Left colon (tissue), 2 donors: ENCODE measurements at regions not wholly inside any gene's neighbourhood (a gene's known extent, or its start where the extent isn't known, plus 50 kb on each side); places are given as distances from the start of the nearest gene placed in this dataset.
"Not testable (repeated sequence)": the region's sequence is repeated elsewhere in the genome, so short reads cannot be mapped to it uniquely, and the experiment has no call there.

Experiments used
- ATAC-seq: fragments of 200-7000 bp; cut with Tn5 transposase; one replicate; pipeline ENCODE4 v1.9.1; 2020; ENCODE audit warnings: mild to moderate bottlenecking, moderate library complexity
- DNase-seq, 2 donors: peaks; one replicate each; pipeline ENCODE4 v3.0.0-alpha.2; 2020
- intact Hi-C, 2 donors: fragments of 100-400 bp; cut with DNase I in 1 of 2; cut with micrococcal nuclease in 1 of 2; formaldehyde crosslinking; loops; one replicate each; pipeline versions ENCODE4 v1.11.2 to v1.14.0; 2022; cut with DNase I, micrococcal nuclease
- donor health status: DM: no; HTN: no; CAD: no.
- donor health status: DM: yes; HTN: yes; CAD: no.

DNA sequence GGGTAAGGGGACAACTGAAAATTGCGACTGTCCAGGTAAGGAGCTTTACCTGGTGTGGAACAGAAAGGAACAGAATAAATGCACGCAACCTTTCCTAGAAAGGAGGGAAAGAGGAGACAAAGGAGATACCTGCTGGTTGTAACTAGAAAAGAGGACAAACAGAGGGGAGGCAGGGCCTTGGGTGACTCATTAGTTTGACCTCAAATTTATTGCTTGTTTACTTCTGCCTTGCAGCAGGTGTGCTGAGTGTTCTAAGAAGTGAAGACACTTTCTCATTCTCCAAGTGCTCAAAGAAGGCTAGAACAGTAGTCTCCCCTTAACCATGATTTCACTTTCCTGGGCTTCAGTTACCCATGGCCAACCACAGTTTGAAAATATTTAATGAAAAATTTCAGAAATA lies 123.1 kb upstream of the BOD1L1 start:
- intact Hi-C loops, result no loop called here
- ATAC-seq (no peak), DNase-seq (no peak)

DNA sequence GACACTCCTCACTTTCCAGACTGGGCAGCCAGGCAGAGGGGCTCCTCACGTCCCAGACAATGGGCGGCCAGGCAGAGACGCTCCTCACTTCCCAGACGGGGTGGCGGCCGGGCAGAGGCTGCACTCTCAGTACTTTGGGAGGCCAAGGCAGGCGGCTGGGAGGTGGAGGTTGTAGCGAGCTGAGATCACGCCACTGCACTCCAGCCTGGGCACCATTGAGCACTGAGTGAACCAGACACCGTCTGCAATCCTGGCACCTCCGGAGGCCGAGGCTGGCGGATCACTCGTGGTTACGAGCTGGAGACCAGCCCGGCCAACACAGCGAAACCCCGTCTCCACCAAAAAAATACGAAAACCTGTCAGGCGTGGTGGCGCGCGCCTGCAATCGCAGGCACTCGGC lies 134.1 kb upstream of the BOD1L1 start:
- intact Hi-C loops, result loop anchor here in 1 of 2 donors (10.0 kb wide), 1 partner anchor 1357 kb away; no protein-coding TSS in a partner anchor
- not testable (repeated sequence) for DNase-seq, ATAC-seq

GRCh38 chr4:13762130-13762529 lies 134.6 kb upstream of the BOD1L1 start:
- intact Hi-C loops, result loop anchor here in 1 of 2 donors (10.0 kb wide), 1 partner anchor 1357 kb away; no protein-coding TSS in a partner anchor
- no peak for ATAC-seq
- DNase-seq, result no peak

DNA sequence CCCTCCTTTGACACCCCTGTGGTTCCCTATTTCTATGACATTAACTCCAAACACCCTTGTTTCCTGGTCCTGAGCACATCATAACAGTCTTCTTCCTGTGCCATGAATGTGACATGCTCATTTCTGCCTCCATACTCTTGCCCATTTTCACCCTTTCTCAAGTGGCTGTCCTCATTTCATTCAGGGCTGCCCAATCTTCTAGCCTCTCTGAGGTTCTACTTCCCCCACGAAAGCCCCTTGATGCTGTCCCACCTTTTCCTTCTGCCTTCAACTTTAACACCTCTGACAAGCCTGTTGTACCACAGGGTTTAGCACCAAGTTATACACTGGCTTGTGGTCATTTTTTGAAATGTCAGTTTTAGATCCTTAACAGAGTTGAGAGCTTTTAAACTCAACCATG lies 136.2 kb upstream of the BOD1L1 start:
- DNase-seq, result no peak
- intact Hi-C loops, result loop anchor here in 1 of 2 donors (10.0 kb wide), 1 partner anchor 1359 kb away; no protein-coding TSS in a partner anchor
- ATAC-seq, result no peak

DNA sequence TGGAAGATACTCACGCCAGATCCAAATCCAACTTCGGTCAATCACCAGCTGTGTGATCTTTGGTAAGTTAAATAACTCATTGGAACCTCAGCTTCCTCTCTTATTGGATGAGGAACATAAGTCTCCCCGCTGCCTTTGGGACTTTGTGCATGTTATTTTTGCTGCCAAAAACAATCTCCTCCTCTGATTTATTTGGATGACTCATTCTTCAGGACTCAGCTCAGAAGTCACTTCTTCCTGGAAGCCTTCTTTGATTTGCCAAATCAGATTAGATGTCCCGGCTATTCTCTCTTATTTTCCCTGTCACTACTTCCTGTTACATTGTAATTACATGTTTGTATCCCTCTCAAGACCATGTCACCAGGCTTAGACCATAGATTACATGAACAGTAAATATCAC lies 138.0 kb upstream of the BOD1L1 start:
- ATAC-seq (no peak), DNase-seq (no peak)
- intact Hi-C loops, result loop anchor here in 1 of 2 donors (10.0 kb wide), 1 partner anchor 1361 kb away; no protein-coding TSS in a partner anchor

DNA sequence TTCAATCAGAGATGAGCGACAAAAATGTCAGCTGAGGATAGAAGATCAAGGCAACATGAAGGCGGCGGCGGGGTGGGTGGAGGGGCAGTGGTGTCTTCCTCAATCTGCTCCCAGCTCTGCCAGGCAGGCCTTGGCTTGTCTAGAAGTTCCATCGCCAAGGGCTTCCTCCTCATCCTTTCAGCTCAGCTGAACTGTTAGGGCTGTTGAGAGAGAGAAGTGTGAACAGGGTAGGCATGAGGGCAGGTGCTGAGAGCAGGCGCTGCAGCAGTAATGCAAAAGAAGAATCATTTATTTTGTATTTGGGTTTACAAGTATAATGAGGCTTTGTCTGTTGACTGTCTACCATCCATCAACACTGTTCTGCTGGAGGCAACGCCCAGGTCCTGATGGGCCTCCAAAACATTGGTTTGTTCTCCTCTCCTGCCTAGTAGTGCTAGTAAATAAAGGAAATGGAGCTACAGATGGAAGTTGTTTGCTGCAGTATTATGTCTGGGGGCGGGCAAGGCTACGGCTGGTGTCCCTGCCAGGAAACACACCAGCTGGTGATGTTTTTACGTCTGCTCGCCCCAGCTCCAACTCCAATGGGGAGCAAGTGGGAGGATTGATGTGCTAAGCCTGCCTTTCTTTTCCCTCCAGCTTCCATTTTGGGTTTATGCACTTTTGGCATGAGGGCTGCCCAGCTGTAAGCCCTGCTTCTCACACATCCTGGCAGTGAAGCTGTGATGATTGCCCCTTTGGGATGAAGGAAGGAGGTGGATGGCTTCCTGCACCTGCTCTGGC lies 139.4 kb upstream of the BOD1L1 start:
- no peak for DNase-seq

GRCh38 chr4:13777341-13777740 lies 149.8 kb upstream of the BOD1L1 start:
- DNase-seq (no peak), ATAC-seq (no peak)

More for the DNA sequence above, 139.4 kb upstream of the BOD1L1 start:
- no peak for ATAC-seq
- intact Hi-C loops, result loop anchor here in 1 of 2 donors (10.0 kb wide), 1 partner anchor 1362 kb away; no protein-coding TSS in a partner anchor

DNA sequence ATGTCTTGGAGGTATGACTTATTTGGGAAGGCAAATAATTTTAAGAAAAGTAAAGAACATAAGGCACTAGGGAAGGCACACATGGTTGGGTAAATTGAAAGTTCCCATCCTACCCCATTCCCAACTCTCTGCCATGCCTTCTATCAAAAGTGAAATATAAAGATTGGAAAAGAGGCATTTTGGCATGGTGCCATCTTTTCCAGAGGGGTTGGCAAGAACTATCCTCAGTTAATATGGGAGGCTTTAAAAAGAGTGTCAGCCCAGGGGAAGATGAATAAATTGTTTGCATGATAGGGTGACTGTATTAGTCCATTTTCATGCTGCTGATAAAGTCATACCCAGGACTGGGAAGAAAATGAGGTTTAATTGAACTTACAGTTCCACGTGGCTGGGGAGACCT lies 150.8 kb upstream of the BOD1L1 start:
- DNase-seq (no peak), ATAC-seq (no peak)
- intact Hi-C loops, result no loop called here

More at GRCh38 chr4:13777341-13777740, 149.8 kb upstream of the BOD1L1 start:
- intact Hi-C loops, result no loop called here

DNA sequence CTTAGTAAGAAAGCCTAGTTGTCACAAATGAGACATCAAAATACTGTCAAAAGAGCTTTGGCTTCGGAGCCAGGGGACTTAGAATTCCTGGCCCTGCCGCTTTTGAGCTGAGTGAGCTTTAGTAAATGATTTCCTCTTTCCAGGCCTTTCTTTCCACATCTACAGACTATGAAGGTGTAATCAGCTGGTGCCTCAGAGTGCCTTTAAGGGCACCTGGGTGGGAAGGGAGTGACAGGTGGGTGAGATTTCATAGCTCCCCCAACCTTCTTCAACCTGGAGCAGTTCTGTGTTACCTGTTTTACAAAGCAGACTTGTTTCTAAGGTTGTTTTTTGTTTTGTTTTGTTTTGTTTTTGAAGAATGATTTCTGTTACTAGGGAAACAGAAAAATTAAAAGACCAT lies 154.7 kb upstream of the BOD1L1 start:
- ATAC-seq (no peak), DNase-seq (no peak)
- intact Hi-C loops, result no loop called here

GRCh38 chr4:13783800-13784411 lies 156.4 kb upstream of the BOD1L1 start:
- intact Hi-C loops, result no loop called here
- ATAC-seq (no peak), DNase-seq (no peak)

- DNase-seq (no peak), ATAC-seq (no peak)
- intact Hi-C loops, result no loop called here
Observed at GRCh38 chr4:13793020-13793710, 165.6 kb upstream of the BOD1L1 start.

- intact Hi-C loops, result no loop called here
- no peak for ATAC-seq
Observed at GRCh38 chr4:13794819-13795565, 167.5 kb upstream of the BOD1L1 start.

DNA sequence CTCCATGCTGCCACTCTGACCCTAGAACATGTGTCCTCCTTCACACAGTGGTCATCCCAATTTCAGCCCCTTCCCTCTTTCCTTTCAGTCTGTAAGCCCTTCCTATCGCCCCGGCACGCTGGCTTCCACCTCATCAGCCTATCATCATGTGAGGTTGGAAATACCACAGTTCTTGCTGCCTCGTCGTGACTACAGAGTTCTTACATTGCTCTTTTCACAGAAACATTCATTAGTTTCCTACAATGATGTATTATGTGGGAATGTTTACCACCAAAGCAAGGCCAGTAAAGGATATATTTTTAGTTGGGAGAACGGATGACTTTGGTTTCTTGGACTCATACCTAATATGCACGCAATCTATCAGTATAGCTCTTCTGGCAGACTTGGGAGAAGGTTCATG lies 169.5 kb upstream of the BOD1L1 start:
- DNase-seq, result no peak
- intact Hi-C loops, result no loop called here
- no peak for ATAC-seq

More at GRCh38 chr4:13794819-13795565, 167.5 kb upstream of the BOD1L1 start:
- DNase-seq, result no peak

- intact Hi-C loops, result no loop called here
- ATAC-seq, result no peak
- no peak for DNase-seq
Observed at GRCh38 chr4:13815231-13815630, 187.7 kb upstream of the BOD1L1 start.

DNA sequence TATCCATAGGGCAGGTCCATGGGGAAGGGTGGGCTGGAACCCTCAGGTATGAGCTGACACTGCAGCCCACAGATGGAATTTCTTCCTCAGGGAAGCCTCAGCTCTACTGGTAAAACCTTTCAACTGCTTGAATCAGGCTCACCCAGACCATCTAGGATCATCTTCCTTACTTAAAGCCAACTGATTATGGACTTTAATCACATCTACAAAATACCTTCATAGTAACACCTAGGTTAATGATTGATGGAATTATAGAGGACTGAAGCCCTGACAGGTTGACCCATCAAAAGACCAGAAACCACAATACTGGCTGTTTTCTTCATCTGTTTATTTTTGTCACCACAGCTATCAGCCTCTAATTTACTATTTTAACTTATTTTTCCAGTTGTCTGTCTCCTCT lies 188.9 kb upstream of the BOD1L1 start:
- no peak for ATAC-seq
- DNase-seq, result no peak
- intact Hi-C loops, result no loop called here

DNA sequence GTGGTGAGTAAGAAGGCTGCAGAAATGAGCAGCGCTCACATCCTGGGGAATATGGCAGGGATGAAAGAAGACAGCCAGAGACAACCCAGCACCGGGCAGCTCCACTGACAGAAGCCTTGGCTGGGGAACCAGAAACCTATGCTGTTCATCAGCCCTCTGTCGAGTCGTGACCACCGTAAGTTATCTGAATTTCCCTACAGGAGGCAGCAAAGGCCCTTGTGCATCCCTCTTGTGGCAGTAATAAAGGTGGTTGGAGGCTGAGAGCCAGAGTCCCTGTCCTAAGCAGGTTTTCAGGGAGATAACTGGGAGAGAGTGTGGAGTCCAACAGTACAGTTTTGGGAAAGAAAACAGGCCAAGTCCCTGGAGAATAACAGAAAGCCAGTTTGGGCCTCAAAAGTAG lies 194.0 kb upstream of the BOD1L1 start:
- ATAC-seq, result no peak
- intact Hi-C loops, result no loop called here
- no peak for DNase-seq

DNA sequence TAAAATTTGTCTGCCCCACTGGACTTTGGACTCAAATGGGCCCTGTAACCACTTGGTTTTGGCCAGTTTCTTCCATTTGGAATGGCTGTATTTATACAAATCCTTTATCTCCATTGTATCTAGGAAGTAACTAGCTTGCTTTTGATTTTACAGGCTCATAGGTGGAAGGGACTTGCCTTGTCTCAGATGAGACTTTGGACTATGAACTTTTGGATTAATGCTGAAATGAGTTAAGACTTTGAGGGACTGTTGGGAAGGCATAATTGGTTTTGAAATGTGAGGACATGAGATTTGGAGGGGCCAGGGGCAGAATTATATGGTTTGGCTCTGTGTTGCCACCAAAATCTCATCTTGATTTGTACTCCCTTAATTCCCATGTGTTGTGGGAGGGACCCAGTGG lies 198.3 kb upstream of the BOD1L1 start:
- intact Hi-C loops, DNase-seq, ATAC-seq: not testable (repeated sequence)

GRCh38 chr4:13829457-13829856 lies 201.9 kb upstream of the BOD1L1 start:
- no peak for DNase-seq
- intact Hi-C loops, result no loop called here
- no peak for ATAC-seq

DNA sequence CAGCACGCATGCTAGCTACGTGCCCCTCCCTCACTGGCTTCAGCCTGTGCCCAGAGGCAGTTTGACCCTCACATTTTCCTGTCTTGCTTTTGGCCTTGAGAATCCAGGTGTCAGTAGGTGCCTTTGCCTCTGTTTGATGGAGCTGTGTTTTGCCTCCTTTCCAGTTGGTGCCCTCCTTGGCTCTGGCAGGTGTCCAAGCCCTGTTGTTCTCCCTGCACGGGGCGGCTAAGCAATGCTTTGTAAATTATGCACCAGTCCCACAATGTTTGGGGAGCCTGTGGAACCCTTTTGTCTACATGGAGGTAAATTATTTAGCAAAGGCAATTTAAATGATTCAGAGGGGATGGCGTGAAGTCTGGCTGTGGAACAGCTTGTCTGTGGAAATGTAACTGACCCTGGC lies 202.9 kb upstream of the BOD1L1 start:
- no peak for ATAC-seq
- intact Hi-C loops, result no loop called here
- DNase-seq, result no peak
